Stimulated activated CD4-positive, alpha-beta T cell treated with anti-CD3 and anti-CD28 coated beads, Interleukin-2, amount 100 ng/mL, for 24 hours (primary cell): ENCODE measurements at regions not wholly inside any gene's neighbourhood (a gene's known extent, or its start where the extent isn't known, plus 50 kb on each side); places are given as distances from the start of the nearest gene placed in this dataset.

Experiments used
- DNase-seq, 2 donors: peaks; one replicate each; pipeline ENCODE4 v3.0.0-alpha.2; 2020

GRCh38 chr3:72222410-72222809 lies 437.5 kb upstream of the PROK2 start:
- DNase-seq = no peak

DNA sequence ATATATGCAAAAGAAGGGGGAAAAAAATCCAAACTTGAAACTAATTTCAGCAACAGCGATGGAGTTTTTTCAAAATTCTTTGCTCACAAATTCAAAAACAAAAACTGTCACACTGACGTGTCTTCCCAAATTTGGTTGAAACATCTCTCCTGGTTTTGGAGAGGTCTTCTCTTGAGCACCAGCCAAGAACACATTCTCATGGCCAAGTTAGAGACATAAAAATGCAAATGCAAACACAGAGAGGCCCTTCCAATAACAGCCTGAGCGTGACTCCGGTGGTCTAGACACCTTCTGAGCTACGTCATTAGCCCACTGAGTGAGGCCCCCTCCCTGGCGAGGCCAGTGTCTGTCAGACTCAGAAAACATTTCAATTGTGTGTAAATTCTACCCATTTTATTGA lies 436.0 kb upstream of the PROK2 start:
- no peak for DNase-seq

GRCh38 chr3:72219752-72220151 lies 434.8 kb upstream of the PROK2 start:
- no peak for DNase-seq

GRCh38 chr3:72217570-72217969 lies 432.6 kb upstream of the PROK2 start:
- DNase-seq = no peak

GRCh38 chr3:72214066-72214951 lies 429.4 kb upstream of the PROK2 start:
- DNase-seq = no peak

DNA sequence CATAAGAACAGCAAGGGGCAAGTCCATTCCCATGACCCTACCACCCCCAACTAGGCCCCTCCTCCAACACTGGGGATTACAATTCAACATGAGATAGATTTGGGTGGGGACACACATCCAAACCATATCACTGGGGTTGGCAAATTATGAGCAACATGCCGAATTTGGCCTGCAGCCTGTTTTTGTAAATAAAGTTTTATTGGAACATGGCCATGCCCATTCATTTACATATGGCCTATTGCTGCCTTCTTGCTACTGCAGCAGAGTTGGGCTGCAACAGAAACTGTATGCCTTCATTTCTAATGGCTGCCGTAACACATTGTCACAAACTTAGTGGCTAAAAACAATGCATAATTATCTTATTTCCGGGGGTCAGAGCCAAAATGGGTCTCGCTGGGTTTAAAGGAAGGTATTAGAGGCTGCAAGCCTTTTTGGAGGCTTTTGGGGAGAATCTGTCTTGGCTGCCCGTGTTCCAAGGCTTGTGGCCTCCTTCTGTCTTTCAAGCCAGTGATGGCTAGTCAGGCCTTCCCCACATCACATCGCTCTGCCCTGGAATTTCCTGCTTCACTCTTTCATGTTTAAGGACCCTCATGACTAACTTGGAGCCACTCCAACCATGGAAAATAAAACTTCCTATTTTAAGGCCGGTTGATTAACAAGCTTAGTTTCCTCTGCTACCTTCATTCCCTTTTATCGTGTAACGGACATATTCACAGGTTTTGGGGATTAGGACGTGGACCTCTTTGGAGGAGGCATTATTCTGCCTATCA lies 428.5 kb upstream of the PROK2 start:
- DNase-seq = no peak

GRCh38 chr3:72212396-72212795 lies 427.4 kb upstream of the PROK2 start:
- no peak for DNase-seq

DNA sequence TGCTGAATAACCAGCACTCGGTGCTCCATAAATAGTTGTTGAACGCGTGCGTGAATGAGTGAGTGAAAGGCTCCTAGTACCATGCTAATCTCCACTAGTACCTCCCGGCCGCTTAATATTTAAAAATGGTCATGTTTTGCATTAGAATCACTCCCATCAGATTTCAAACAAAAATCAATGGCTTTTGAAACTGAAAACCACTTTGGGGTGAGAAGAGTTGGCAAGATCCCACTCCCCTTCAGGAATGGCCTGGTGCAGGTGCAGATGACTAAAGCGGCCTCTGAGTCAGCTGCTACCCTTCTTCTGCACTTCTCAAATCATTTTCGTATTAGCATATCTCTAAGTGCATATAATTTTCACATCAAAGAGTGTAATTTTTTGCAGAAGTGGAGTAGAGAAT lies 425.3 kb upstream of the PROK2 start:
- DNase-seq = no peak

GRCh38 chr3:72205297-72205826 lies 420.4 kb upstream of the PROK2 start:
- DNase-seq = no peak

DNA sequence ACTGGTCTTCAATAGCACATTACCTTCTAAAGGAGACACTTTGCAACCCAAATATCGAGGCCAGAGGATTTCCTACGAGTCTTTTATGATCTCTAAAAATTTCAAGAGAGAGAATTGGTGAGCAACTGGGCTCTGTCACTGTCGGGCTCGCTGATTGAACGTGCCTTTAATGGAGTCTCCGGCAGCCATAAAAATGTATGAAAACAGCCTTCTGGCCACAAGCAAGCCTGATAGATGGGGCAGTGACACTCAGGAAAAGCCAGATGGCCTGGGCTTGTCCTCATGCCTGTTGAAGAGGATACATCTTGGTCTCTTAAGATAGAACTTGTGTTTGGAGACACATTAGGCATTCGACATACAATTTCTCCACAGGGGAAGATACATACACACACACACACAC lies 419.5 kb upstream of the PROK2 start:
- no peak for DNase-seq

DNA sequence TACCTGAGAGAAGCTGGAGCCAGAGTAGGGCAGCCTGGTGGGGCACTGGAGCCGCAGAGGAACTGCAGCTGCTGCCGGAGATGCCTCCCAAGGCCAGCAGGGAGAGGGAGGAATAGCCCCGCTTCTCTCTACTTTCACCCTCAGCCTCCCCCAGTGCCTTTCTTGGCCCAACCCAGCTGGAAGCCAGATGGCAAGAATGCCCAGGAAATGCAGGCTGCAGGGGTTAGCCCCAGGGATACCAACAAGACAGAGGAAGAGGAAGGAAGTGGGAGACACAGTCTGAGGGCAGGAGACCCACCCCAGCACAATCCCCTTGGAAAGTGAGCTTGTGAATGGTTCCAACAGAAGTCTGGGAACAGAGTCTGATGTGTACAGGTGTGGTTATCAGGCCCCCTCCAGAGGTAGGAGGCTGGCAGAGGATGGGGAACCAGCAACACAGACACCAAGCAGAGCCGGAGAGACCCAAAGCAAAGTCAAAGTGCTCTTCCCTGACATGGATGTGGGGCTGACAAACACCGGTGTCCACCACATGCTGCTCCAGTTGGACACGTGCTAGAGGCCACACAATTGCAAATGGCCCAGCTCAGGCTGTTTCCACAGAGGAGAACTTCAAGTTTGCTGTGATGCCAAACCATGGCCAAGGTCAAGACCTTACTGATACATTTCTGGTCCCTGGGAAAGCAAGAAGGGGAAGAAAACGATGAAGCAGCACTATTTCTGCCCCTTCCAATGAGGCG lies 418.8 kb upstream of the PROK2 start:
- no peak for DNase-seq

- DNase-seq = no peak
Observed at GRCh38 chr3:72203105-72203504, 418.2 kb upstream of the PROK2 start.

GRCh38 chr3:72200332-72200731 lies 415.4 kb upstream of the PROK2 start:
- no peak for DNase-seq

DNA sequence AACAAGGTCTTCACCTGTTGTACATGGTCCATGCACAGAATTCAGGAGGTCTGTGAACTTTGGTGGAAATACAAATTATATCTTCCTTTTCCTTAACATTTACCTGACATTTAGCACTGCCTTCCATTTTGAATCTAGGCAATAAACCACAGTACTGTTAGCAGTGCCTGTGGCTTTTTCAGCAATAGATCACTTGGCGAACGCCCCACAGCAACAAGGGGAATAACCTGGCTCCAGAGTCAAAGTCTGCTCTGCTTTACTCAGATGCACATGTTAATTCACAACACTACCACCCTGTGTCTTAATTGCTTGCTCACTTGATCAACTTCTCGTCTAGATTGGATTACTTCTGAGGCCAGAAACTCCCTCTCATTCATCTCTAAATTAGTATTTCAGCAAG lies 414.6 kb upstream of the PROK2 start:
- no peak for DNase-seq

DNA sequence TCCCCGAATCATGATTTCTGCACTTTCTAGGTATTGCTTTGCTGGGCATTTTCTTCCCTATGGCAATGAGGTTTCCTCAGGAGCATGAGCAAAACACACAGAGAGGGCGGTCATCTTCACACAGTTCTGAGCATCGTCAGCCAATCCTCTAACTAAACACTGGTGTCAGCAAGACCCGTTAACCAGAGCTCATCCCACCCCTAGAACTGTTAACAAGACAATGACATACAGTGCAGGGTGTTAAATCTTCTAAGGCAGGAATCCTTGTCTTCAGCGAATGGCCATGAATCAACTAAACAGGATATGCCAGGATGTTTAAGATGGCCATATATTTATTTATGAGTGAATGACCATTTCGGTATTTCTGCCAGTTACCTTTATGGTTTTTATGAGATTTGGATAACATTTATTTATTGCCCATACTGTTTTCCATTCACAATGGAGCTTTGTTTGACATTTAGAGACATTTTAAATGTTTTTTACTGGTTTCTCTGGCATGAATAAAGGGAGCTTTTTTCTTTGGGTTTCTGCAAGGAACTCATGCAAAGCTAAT lies 411.5 kb upstream of the PROK2 start:
- no peak for DNase-seq

DNA sequence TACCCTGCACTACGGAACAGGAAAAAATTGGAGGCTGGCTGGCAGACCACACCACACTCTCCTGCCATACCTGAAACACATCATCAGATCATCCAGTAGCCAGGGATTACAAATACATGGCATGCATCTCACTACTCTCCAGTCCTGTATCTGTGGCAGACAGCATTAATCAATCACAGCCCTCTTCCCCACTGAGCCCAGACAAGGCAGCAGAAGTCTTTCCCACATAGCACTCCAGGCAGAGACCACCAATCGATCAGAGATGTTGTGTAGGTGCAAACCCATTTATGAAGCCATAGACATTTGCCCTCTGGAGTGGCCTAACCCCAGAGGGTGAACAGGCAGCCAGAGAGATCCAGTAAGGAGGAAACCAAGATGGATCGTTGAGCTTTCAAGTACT lies 410.9 kb upstream of the PROK2 start:
- DNase-seq = no peak

GRCh38 chr3:72194458-72194857 lies 409.5 kb upstream of the PROK2 start:
- no peak for DNase-seq

- no peak for DNase-seq
Observed at GRCh38 chr3:72193771-72194430, 409.0 kb upstream of the PROK2 start.

- DNase-seq = no peak
Observed at GRCh38 chr3:72192572-72192971, 407.6 kb upstream of the PROK2 start.

GRCh38 chr3:72191209-72191960 lies 406.4 kb upstream of the PROK2 start:
- DNase-seq = no peak

GRCh38 chr3:72190050-72190449 lies 405.1 kb upstream of the PROK2 start:
- no peak for DNase-seq

GRCh38 chr3:72189339-72189738 lies 404.4 kb upstream of the PROK2 start:
- DNase-seq = no peak
